CD4-positive, CD25-positive, alpha-beta regulatory T cell (primary cell): ENCODE measurements at regions not wholly inside any gene's neighbourhood (a gene's known extent, or its start where the extent isn't known, plus 50 kb on each side); places are given as distances from the start of the nearest gene placed in this dataset.

Experiments
- ATAC-seq, 2 donors: fragments of 150-1000 bp; cut with Tn5 transposase; one replicate each; pipeline ENCODE4 v1.10.0; 2021; ENCODE audit warnings: low read depth in 2 of 2, moderate number of reproducible peaks in 2 of 2, moderate library complexity in 1 of 2
- DNase-seq, 3 donors: peaks; one replicate each; pipeline versions ENCODE4 v3.0.0 to v3.0.0-alpha.2; 2012 to 2022; ENCODE audit warnings: mixed read lengths in 1 of 3
- H3K27ac ChIP-seq: one replicate; pipeline ENCODE4 v1.7.0; 2013; ENCODE audit warnings: mild to moderate bottlenecking, low read length; ENCODE audit not compliant: insufficient read depth, poor library complexity, severe bottlenecking
- H3K27me3 ChIP-seq: one replicate; pipeline ENCODE4 v1.7.0; 2013; ENCODE audit warnings: low read length; ENCODE audit not compliant: control insufficient read depth, insufficient read depth
- H3K36me3 ChIP-seq: one replicate; pipeline ENCODE4 v1.7.0; 2013; ENCODE audit warnings: mild to moderate bottlenecking, low read length, moderate library complexity; ENCODE audit not compliant: control insufficient read depth, insufficient read depth
- H3K4me1 ChIP-seq: 2 replicates; pipeline ENCODE4 v1.7.0; 2013; ENCODE audit warnings: mild to moderate bottlenecking, low read length; ENCODE audit not compliant: insufficient read depth, control insufficient read depth, poor library complexity, severe bottlenecking
- H3K4me3 ChIP-seq: one replicate; pipeline ENCODE4 v1.7.0; 2013; ENCODE audit warnings: low read depth, mild to moderate bottlenecking, low read length, moderate library complexity
- H3K9me3 ChIP-seq, 2 experiments: 1 replicate in 1 of 2; 2 replicates in 1 of 2; pipeline ENCODE4 v1.7.0; 2013; ENCODE audit warnings: low read length in 2 of 2, mild to moderate bottlenecking in 1 of 2, moderate library complexity in 1 of 2; ENCODE audit not compliant: control insufficient read depth in 2 of 2
- H3K27ac Mint-ChIP-seq, 3 donors: one replicate each; pipeline ENCODE4 v1.8.0; 2020 to 2022; ENCODE audit warnings: mild to moderate bottlenecking in 3 of 3, mixed read lengths in 3 of 3, moderate library complexity in 2 of 3
- H3K27me3 Mint-ChIP-seq: one replicate; pipeline ENCODE4 v1.8.0; 2022; ENCODE audit warnings: mild to moderate bottlenecking, mixed read lengths
- H3K36me3 Mint-ChIP-seq: one replicate; pipeline ENCODE4 v1.8.0; 2020; ENCODE audit warnings: mixed read lengths
- H3K4me1 Mint-ChIP-seq, 4 donors: one replicate each; pipeline ENCODE4 v1.8.0; 2020 to 2022; ENCODE audit warnings: mixed read lengths in 4 of 4, mild to moderate bottlenecking in 1 of 4
- H3K4me3 Mint-ChIP-seq, 4 donors: one replicate each; pipeline ENCODE4 v1.8.0; 2020 to 2022; ENCODE audit warnings: mild to moderate bottlenecking in 4 of 4, mixed read lengths in 4 of 4, moderate library complexity in 3 of 4
- H3K9me3 Mint-ChIP-seq, 7 donors: one replicate each; pipeline ENCODE4 v1.8.0; 2020 to 2022; ENCODE audit warnings: mixed read lengths in 7 of 7, mild to moderate bottlenecking in 3 of 7, moderate library complexity in 2 of 7

DNA sequence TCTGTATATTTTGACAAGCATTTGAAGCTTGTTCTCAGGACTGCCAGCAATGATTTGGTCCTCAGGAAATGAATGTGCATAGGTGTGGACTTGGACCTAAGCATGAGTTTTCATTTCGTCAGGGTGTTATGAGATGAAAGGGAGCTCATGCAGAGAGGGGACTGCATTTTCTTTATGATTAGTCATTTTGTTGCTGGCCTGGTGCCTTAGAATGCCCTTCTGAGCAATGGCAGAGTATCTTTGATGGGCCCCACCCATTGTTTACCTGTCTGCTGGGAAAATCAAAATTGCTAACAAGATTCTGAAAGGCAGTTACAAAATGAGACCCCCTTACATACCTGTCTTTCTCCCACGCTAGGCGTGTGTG, 51.5 kb upstream of the MTHFD1L start:
- ATAC-seq, result no peak
- H3K4me1 ChIP-seq, result no peaks in the 10 kb centered on the region
- Mint-ChIP-seq H3K9me3 (no peaks in the 10 kb centered on the region), H3K4me3 (no peak overlapping the region), H3K36me3 (no peaks in the 10 kb centered on the region), H3K27ac (peak overlapping the region in 2 of 3 donors; percentile 15 to 29), H3K4me1 (peaks cover 5 to 10% (median 6%) of the 10 kb centered on the region in 4 donors), H3K27me3 (no peaks in the 10 kb centered on the region)
- H3K4me3 ChIP-seq, result no peak overlapping the region
- DNase-seq, result peak in 1 of 3 donors; percentile 17
- H3K9me3 ChIP-seq, result no peaks in the 10 kb centered on the region
- no peaks in the 10 kb centered on the region for H3K36me3 ChIP-seq
- no peak overlapping the region for H3K27ac ChIP-seq
- no peaks in the 10 kb centered on the region for H3K27me3 ChIP-seq
